Peyer's patch (tissue), 4 donors: ENCODE measurements at regions not wholly inside any gene's neighbourhood (a gene's known extent, or its start where the extent isn't known, plus 50 kb on each side); places are given as distances from the start of the nearest gene placed in this dataset.

ENCODE experiments used
- DNase-seq, 3 donors: peaks; one replicate each; pipeline ENCODE4 v3.0.0-alpha.2; 2017 to 2019
- H3K27ac ChIP-seq, 4 donors: fragments of 200-600 bp; sonication (generic); one replicate each; pipeline ENCODE4 v1.5.1; 2016 to 2019
- H3K27me3 ChIP-seq, 2 donors: fragments of 200-600 bp; sonication (generic); one replicate each; pipeline ENCODE4 v1.5.1; 2019
- H3K36me3 ChIP-seq, 3 donors: fragments of 200-600 bp; sonication (generic); one replicate each; pipeline ENCODE4 v1.5.1; 2016 to 2019
- H3K4me1 ChIP-seq, 4 donors: fragments of 200-600 bp; sonication (generic); one replicate each; pipeline ENCODE4 v1.5.1; 2016 to 2019
- H3K4me3 ChIP-seq, 4 donors: fragments of 200-600 bp; sonication (generic); 1 replicate in 3 of 4; 2 replicates in 1 of 4; pipeline ENCODE4 v1.5.1; 2016 to 2019; ENCODE audit warnings: mild to moderate bottlenecking in 1 of 4
- H3K9me3 ChIP-seq, 4 donors: fragments of 200-600 bp; sonication (generic); one replicate each; pipeline ENCODE4 v1.5.1; 2016 to 2019; ENCODE audit warnings: mild to moderate bottlenecking in 1 of 4
- CTCF ChIP-seq, 6 experiments: fragments of 450-650 bp in 4 of 6; fragments of 200-600 bp in 2 of 6; sonication (generic) in 1 of 6; IDR thresholded peaks; one replicate each; pipeline ENCODE4 v1.5.1; 2017 to 2019; ENCODE audit warnings: antibody characterized with exemption in 6 of 6, mild to moderate bottlenecking in 3 of 6, moderate library complexity in 1 of 6
- POLR2A ChIP-seq, 2 donors: fragments of 450-650 bp; IDR thresholded peaks; one replicate each; pipeline ENCODE4 v1.5.1; 2017; ENCODE audit warnings: antibody characterized with exemption in 2 of 2, mild to moderate bottlenecking in 2 of 2, moderate library complexity in 2 of 2

GRCh38 chr9:27856054-27856453, 282.8 kb upstream of the C9orf72 start:
- H3K27me3 ChIP-seq, result no peaks in the 10 kb centered on the region
- H3K4me3 ChIP-seq, result no peak overlapping the region
- no peaks in the 10 kb centered on the region for H3K9me3 ChIP-seq
- TF ChIP-seq CTCF (IDR thresholded peaks at IDR 0.05), result no peak
- TF ChIP-seq POLR2A (IDR thresholded peaks at IDR 0.05), result no peak
- DNase-seq, result no peak
- H3K36me3 ChIP-seq, result no peaks in the 10 kb centered on the region
- no peaks in the 10 kb centered on the region for H3K4me1 ChIP-seq
- H3K27ac ChIP-seq, result no peak overlapping the region

DNA sequence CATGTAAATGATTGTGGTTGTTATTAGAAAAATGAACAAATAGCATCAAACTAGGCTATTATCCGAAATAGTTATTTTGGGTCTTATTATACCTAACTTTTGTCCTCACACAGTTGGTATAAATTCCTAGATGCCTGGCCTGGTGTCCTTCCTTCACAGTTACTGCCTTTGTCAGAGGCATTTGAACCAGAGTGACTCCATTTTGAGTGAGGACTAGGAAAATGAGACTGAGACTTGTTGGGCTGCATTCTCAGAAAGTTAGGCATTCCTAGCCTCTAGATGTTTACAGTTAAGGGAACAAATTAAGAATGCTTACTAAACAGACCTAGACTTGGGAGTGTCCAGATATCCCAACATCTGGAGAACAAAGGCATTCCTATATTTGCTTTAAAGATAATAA, 283.5 kb upstream of the C9orf72 start:
- TF ChIP-seq CTCF (IDR thresholded peaks at IDR 0.05), result no peak

GRCh38 chr9:27861887-27862286, 288.6 kb upstream of the C9orf72 start:
- TF ChIP-seq CTCF (IDR thresholded peaks at IDR 0.05), result no peak
- TF ChIP-seq POLR2A (IDR thresholded peaks at IDR 0.05), result no peak
- Histone ChIP-seq H3K36me3 (no peaks in the 10 kb centered on the region), H3K27me3 (no peaks in the 10 kb centered on the region), H3K9me3 (no peaks in the 10 kb centered on the region), H3K27ac (no peak overlapping the region), H3K4me3 (no peak overlapping the region), H3K4me1 (no peaks in the 10 kb centered on the region)
- no peak for DNase-seq

More for the DNA sequence above, 283.5 kb upstream of the C9orf72 start:
- Histone ChIP-seq H3K4me3 (no peak overlapping the region), H3K4me1 (no peaks in the 10 kb centered on the region), H3K27me3 (no peaks in the 10 kb centered on the region), H3K27ac (no peak overlapping the region), H3K9me3 (no peaks in the 10 kb centered on the region), H3K36me3 (no peaks in the 10 kb centered on the region)
- no peak for DNase-seq

DNA sequence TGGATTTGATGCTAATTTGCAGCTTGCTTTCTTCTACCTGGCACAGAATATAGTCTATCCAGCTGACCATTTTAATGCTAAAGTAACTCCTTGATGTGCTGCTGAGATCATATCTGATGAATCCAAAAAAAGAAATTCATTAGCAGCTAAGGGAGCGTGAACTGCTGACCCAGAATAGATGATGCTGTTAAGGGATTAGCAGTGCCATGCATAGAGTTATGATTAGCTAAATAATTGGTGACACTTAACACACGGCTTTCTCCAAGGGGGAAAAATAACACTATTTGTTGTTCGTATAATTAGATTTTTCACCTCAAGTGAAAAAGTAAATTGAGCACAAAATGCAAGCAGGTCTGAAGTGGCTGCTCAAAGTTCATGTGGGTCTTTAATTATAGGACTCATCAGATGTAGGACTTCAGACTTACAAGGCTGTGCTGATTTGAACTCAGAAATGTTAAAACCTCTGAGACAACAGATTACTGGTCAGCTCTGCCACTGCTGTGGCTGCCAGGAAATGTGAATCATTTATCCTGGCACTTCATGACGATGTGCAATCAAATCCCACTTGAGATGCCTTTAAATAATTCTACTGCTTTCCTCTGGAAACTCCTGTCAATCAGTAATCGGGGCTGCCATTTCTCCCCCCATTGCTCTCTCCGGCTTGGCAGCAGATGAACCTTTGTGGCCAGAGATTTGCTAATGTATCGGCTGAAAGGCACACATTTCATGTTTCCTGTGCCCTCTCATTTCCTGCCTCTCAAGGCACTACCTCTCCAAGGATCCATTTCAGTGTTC, 291.6 kb upstream of the C9orf72 start:
- no peak for DNase-seq
- H3K27ac ChIP-seq, result no peak overlapping the region

DNA sequence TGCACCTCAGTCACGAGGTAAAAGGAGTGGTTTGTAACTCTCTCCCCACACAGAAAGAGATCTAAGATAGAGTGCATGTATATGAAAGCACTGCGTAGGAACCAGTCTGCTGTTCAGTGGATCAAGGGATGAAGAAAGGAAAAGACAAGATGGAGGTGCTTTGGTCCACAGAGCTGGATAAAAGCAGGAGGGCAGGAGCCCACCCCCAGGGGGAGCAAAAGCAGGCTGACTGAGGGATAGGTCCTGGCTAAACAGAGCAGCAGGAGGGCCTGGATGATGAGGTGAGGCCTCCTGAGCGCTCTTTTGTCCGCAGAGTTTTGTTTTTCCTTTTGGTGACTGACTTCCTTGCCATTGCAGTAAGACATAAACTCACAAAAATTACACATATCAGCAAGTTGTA, 293.5 kb upstream of the C9orf72 start:
- no peak for TF ChIP-seq CTCF (IDR thresholded peaks at IDR 0.05)
- no peak for TF ChIP-seq POLR2A (IDR thresholded peaks at IDR 0.05)
- H3K27ac ChIP-seq, result no peak overlapping the region
- no peak overlapping the region for H3K4me3 ChIP-seq
- no peak for DNase-seq
- no peaks in the 10 kb centered on the region for H3K36me3 ChIP-seq
- no peaks in the 10 kb centered on the region for H3K9me3 ChIP-seq
- H3K4me1 ChIP-seq, result no peaks in the 10 kb centered on the region
- no peaks in the 10 kb centered on the region for H3K27me3 ChIP-seq

More for the DNA sequence above, 291.6 kb upstream of the C9orf72 start:
- H3K4me1 ChIP-seq, result no peaks in the 10 kb centered on the region
- no peaks in the 10 kb centered on the region for H3K9me3 ChIP-seq
- TF ChIP-seq CTCF (IDR thresholded peaks at IDR 0.05) (no peak), POLR2A (IDR thresholded peaks at IDR 0.05) (no peak)
- no peaks in the 10 kb centered on the region for H3K27me3 ChIP-seq
- no peaks in the 10 kb centered on the region for H3K36me3 ChIP-seq
- no peak overlapping the region for H3K4me3 ChIP-seq
